Ecto neural progenitor cell (in vitro differentiated cells): ENCODE measurements at regions not wholly inside any gene's neighbourhood (a gene's known extent, or its start where the extent isn't known, plus 50 kb on each side); places are given as distances from the start of the nearest gene placed in this dataset.
"Not testable (repeated sequence)": the region's sequence is repeated elsewhere in the genome, so short reads cannot be mapped to it uniquely, and the experiment has no call there.

ENCODE experiments used
- DNase-seq: peaks from one replicate; pipeline ENCODE4 v3.0.0-alpha.2; 2018; ENCODE audit warnings: low spot score

DNA sequence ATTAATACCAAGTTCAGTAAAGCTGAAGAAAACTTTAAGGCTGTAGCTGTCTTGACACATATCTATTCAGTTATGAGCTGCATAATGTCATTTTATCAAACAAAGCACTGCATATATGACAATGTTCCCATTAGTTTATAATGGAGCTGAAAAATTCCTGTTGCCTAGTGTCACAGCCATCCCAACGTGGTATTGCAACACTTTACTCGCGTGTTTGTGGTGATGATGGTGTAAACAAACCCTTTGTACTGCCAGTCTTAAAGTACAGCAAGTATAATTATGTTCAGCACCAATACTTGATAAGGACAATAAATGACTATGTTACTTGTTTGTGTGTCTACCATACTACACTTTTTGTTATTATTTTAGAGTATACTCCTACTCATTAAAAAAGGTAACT lies 1415.6 kb upstream of the PCDH7 start:
- DNase-seq, result no peak

DNA sequence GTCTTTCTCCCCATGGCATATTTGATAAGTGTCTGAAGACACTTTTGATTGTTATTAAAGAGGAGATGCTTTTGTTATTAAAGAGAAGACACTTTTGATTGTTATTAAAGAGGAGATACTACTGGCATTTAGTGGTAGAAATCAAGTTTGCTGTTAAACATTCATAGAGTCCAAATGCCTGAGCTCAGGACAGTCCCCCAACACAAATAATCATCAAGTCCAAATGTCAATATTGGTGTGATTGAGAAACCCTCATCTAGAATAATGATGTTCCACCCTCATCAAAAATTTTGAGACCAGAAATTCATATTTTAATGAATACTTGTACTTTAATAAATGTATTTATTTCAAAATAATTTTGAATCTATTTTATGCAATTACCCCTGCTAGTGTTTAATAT lies 1412.9 kb upstream of the PCDH7 start:
- DNase-seq, result no peak

DNA sequence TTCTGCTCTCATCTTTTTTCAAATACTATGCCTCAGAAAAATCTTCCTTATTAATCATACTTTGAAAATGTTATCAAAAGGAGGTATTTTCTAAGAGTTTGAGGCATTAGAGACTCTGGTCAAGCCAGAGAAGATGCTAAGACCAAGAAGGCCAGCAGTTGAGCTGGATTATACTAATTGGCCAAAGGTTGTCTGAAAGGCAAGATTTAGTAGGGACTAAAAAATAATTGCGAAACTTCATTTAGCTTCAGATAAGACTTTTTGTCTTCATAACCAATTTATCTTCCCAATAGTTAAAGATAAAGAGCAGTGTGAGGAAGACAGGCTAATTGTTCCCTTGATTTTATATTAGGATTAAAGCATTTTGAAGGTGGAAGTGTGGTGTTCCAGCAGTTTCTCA lies 1412.4 kb upstream of the PCDH7 start:
- no peak for DNase-seq

DNA sequence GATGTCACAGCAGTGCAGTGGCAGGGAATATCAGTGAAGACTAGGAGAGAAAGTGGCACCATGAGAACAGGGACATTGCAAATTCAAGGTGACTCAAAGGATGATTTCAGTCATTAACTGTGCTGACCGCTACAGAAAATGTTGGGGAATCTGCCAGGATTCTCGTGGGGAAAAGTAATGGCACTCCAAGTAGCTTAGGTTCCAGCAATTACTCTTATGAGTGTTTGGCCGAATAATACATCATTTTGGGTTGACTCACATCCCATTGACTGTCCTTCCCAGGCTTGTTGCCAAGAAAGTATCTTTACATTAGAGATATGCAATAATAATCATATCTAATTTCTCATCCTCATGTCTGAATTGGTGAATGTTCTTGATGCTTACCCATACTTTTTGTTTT lies 1411.1 kb upstream of the PCDH7 start:
- no peak for DNase-seq

DNA sequence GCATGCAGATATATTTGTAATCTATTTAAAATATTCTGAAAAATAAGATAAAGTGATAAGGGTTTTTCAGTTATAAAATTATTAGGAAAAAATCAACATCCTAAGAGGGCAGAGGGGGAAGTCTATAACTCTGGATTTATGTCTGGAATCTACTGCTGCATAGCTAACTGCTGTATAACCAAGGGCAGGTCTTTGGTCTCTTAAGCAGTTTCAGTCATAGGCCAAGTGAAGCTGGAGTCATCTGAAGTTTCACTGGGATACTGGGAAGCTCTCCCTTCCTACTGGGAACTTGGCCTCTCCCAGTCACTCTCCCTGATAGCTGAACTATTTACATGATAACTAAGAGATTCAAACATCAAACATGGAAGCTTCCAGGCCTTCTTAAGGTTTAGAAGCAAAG lies 1409.9 kb upstream of the PCDH7 start:
- no peak for DNase-seq

DNA sequence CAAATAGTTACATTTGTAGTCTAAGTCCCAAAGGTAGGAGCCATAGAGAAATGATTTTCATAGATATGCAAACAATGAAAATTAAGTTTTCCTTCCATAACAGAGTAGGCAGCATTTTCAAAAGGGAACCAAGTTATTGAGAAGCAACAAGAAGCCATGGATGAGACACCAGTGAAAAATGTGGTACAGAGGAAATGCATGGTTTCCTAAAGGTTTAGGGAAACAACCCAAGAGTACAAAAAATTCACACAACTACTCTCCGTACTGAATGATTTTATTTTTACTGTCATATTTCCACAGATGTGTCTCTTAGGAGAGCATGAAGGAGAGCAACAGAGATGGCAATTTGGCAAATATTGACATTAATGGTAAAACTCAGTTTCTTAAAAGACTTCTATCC lies 1408.9 kb upstream of the PCDH7 start:
- DNase-seq, result no peak

DNA sequence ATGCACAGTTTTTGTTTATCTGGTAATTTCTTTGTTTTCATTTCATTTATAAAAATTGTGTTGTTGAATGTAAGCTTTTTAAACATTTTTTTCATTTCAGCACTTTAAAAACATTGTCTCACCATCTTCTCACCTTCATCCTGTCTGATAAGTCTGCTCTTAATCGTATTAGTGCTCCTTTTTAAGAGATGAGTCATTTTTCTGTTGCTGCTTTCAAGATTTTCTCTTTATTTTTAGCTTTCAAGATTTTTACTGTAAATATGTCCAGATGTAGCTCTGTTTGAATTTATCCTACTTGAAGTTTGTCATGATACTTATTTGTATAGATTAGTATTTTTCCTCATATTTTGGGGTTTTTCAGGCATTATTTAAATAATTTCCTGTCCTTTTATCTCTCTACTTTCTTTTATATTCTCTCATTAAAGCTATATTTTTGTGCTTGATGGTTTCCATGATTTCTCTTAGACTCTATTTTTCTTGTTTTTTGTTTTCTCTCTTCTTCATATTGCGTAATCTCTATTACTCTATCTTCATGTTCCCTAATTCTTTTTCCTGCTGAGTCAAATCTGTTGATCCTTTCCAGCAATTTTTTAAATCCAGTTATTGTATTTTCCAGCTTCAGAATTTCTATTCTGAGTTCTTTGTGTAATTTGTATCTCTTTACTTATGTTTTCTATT lies 1400.4 kb upstream of the PCDH7 start:
- DNase-seq, result no peak

DNA sequence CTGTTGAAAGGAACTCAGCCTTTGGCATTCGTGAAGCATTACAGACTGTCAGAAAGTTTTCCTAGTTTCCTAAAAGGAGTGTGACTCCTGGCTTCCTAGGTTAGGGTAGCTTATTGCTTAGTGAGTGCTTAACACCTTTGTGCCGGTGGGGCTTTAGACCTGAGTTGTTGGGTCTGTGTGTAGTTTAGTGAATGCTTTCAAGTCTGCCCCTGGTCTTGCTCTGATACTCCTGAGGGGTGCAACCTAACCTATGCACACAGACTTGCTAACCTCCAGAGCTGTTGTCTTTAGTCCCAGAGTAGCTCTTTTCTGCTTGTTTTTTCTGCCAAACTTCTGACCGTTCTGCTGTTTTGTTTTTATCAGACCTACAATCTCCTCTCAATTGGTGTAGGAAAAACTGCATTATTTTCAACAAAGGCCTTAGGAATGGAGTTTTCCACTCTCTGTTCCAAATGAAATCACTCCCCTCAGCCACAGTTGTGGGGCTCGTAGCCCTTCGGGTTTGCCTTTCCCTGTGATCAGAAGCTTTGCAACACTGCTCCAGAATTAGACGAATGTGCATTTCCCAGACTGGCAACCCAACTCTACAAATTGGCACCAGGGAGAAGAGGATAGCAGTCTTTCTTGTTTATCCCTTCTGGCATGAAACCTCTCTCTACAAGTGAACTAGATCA lies 1399.1 kb upstream of the PCDH7 start:
- DNase-seq, result no peak

DNA sequence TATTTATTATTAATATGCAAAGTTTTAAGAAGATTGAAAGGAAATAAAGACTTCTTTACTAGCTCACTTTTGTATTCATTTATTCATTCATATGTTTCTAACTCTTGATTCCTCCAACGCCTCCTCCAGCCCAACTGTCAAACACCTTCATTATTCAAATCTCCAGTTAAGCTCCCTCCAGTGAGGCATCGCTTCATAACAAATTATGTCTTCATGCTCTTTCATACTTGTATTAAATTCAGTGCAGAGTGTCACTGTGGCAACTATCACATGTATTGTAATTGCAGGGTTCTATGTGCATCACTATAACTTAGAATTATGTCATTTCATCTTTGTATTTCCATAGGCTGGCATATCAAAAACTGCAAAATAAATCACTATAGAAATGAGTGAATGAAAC lies 1394.2 kb upstream of the PCDH7 start:
- no peak for DNase-seq

DNA sequence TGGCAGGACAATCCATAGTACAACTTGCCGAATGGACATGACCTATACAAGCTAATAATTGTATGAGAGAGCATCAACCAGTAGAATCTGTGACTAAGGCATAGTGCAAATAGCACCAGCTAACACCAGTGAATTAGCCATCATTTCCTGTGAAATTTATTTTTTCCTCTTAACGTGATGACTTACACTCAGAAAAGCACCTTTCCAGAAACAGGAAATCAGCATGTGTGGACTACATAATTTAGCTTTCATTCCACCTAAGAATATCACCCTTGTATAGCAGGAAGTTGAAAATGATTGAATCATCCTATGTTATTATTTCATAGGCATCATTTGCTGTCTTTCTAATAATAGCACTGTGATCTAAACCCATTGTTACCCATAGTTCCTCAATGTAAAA lies 1393.4 kb upstream of the PCDH7 start:
- no peak for DNase-seq

DNA sequence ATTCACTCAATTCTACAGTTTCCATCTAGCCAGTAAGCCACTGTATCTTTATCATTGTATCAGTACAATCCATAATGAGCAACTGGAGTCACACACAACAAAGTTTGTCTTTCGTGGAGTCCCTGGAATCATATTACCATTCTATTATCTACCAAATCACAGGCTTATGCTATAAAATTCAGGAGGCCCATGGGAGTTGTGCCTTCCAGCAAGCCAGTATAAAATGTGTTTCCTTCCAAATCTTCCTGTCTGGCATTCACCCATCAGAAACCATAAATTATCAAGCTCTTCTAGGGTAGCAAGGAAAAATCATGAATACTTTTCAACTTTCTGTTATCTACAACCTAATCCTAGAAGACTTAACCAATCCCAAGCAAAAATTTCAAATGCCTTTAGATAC lies 1383.3 kb upstream of the PCDH7 start:
- no peak for DNase-seq

DNA sequence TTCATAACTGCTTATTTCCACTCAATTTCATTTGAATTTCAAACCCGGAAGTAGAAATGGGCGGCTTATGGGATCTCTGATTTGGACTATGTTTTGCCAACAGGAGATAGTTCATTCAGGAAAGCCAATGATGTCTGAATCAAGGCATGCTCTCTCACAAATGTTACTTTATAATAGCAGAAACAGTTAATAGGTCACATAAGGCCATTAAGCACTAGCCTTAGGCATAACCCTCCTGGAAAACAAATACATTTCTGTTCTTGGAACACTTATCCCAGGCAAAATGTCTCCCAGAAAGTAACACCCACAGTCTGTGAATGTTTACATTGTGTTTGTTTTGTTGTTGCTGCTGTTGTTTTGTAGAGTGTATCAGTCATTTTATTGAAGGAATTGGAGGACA lies 1347.2 kb upstream of the PCDH7 start:
- DNase-seq, result no peak

DNA sequence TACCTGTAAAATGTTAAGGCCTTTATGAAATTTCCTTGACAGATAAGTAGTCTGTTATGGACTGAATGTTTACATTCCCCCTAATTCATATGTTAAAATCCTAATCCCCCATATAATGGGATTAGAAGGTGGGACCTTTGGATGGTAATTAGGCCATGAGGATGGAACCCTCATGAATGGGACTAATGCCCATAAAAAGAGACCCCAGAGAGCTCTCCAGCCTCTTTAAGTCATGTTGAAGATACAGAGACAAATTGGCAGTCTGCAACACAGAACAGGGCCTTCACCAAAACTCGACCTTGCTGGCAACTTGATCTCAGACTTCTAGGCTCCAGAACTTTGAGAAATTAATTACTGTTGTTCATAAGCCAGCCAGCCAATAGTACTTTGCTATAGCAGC lies 1344.5 kb upstream of the PCDH7 start:
- no peak for DNase-seq

DNA sequence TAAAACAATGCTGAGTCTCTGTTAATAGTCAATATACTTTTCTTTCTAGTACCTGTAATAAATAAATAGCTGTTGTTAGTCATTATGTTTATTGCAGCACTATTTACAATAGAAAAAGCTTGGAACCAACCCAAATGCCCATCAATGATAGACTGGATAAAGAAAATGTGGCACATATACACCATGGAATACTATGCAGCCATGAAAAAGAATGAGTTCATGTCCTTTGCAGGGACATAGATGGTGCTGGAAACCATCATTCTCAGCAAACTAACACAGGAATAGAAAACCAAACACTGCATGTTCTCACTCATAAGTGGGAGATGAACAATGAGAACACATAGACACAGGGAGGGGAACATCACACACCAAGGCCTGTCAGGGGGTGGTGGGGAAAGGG lies 1341.9 kb upstream of the PCDH7 start:
- DNase-seq, result not testable (repeated sequence)

DNA sequence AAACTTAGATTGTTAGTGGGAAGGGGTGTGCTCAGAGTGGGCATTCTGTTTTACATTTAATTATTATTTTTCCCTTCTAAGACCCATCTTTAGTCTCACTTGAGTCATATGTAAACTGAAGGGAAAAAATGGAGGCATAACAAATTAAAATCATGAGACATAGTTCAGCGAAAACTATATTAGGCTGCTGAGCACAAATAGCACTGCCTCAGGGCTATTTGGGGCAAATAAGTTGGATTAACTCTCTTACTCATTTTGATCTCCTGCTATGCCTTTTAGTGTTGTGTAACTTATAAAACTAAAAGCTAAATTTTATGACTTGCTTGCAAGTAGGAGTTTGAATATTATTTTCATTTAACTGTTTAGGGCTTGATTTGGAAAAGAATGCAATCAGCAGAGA lies 1329.2 kb upstream of the PCDH7 start:
- DNase-seq, result no peak

DNA sequence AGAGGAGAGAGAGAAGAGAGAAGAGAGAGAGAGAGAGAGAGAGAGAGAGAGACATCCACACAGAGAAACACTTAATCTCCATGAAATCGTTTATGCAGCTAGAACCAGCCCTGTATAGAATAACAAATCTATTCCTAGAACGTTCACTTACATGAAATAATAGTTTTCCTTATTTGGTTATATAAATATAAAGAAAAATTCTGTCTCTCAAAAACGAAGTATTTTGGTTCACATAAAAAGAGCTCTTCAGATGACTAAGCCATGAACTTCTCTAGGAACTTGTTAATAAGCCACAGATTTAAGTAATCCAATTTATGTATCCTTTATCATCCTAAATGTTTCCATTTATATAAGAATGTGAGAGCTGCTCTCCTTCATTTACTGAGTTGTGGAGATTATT lies 1315.1 kb upstream of the PCDH7 start:
- DNase-seq, result no peak

DNA sequence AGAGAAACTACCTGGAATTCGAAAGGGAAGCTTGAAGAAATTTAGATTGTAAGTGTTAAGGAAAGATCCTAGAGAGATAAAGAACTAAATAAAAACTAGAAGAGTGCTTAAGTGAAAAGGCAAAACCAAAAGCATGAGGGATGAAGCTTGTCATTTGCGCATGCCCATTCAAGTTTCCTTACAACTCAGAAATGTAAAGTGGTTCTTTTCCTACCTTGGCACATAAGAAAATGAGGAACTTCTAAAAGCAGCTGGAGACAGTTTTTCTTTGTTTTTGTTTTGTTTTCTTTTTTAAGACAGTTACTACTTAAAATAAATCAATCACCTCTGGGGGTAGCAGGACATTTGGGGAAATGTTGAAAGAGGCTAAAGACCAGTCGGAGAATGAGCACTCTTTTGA lies 1304.4 kb upstream of the PCDH7 start:
- DNase-seq, result no peak

DNA sequence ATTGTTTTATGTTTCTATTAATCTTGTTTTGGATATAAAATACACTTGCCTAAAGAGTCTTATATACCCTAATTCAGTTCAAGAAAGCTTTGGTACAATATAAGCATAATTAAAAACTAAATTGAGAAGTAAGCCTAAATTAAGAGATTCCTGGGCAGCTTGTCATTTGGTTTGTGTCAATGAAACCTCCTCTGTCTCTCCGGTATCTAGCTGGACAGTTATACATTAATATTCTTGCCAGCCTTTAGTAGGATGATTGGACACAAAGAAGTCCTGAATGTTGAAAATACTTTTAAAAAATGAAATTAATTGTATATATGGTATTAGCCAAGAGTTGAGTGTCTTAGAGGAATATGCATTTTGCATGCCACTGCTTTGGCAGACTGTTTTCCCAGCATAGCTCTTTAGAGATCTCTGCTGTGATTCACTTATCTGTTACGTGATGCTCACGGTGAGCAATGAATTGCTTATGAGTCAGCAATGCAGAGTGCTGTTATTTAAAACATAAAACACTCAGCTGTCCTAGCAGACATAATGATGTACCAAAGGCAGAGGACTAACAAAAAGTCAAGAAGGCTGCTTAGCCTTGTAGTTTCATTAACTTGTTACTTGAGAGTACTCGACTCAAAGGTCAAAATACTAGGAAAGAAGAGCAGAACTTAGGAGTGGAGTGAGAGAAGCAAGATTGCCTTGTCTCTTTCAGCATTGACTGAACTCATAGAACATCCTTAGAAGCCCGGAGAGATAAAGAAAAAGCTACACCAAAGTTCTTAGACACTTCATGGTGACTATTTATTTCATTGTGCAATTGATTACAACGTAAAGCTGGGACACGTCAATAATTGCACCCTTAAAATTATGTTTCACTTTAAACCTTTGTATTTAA lies 1296.1 kb upstream of the PCDH7 start:
- no peak for DNase-seq

DNA sequence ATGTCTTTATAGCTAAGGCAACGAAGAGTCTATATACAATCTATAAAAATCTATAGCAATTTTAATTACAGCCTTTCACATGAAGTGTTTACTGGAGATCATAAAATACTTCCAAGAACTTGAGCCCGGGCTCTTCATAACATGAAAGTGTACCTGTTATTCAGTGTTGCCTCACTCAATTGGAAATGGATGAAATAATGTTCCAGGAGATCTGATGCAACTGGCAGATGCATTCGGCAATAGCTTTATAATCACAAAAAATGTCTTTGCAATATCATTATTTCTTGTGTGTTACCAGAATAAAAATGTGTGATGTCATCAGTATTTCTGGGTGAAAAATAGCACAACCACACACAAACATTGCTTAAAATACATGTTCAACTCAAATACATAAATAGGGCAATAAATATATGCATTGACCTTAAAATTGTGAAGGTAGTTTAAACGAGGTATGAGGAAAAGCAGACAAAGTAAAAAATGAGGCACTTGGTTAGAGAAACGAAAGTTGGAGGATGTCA lies 1266.8 kb upstream of the PCDH7 start:
- no peak for DNase-seq

DNA sequence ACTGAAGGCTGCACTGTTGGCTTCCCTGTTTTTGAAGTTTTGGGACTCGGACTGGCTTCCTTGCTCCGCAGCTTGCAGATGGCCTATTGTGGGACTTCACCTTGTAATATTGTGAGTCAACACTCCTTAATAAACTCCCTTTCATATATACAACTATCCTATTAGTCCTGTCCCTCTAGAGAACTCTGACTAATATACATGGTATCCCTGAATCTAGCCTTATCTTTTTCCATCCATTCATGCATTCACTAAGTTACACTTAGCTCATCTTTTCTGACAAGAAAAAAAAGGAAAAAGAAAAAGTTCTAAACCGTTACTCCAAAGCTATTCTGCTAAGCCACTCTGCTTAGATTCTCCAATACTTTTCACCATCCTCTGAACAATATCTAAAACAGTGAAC lies 1260.2 kb upstream of the PCDH7 start:
- no peak for DNase-seq

DNA sequence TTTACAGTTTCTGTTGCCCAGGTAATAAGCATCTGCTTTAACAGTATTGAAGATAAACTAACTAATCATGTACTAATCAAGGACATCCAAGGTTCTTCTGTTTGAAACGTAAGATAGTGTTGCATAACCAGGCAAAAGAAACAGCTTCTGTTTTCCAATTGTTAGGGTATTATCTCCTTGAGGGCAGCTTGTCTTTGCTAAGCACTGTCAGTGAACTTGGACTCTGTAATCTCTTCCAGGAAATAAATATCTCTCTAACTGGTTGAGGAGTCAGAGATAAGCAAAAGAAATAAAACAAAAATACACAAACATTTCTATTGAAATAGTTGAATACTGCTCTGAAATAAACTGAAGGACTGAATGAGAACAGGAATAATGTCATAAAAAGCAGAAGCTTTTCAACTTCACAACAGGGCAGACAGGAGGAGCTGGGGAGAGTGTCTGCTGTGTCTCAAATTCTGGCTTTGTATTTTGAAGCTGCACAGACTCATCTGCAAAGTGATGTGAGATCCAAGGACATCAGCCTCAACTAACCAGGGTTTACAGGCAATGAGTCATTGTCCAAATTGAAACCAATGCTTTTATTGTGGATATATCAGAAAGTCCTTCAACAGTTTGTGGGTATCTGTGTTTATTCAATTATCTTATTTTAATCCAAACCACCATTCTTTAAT lies 1253.0 kb upstream of the PCDH7 start:
- no peak for DNase-seq
